GM13976 (cell line): ENCODE measurements at regions not wholly inside any gene's neighbourhood (a gene's known extent, or its start where the extent isn't known, plus 50 kb on each side); places are given as distances from the start of the nearest gene placed in this dataset.
"Not testable (repeated sequence)": the region's sequence is repeated elsewhere in the genome, so short reads cannot be mapped to it uniquely, and the experiment has no call there.

ENCODE experiments used
- DNase-seq: peaks from one replicate; pipeline ENCODE4 v3.0.0; 2012; ENCODE audit warnings: low spot score
- CTCF ChIP-seq: IDR thresholded peaks from 2 replicates; pipeline ENCODE4 v1.5.1; 2012; ENCODE audit warnings: borderline replicate concordance, mild to moderate bottlenecking; ENCODE audit not compliant: insufficient read depth; ENCODE audit errors: extremely low read depth, missing control alignments, control extremely low read depth
- in situ Hi-C: fragments of 300-500 bp; cut with MboI; formaldehyde crosslinking; loops from one replicate; pipeline ENCODE4 v1.12.0; 2022; ENCODE audit warnings: low sequenced_read_pairs, mixed read lengths, inconsistent platforms; ENCODE audit not compliant: unreplicated experiment

GRCh38 chr5:136453199-136453598 lies 87.9 kb upstream of the TRPC7 start:
- in situ Hi-C loops, result no loop called here
- DNase-seq, result no peak
- no peak for TF ChIP-seq CTCF

- DNase-seq, in situ Hi-C loops: not testable (repeated sequence)
Observed at GRCh38 chr5:136447576-136447975, 82.2 kb upstream of the TRPC7 start.

- in situ Hi-C loops, result no loop called here
- TF ChIP-seq CTCF, result no peak
- no peak for DNase-seq
Observed at GRCh38 chr5:136446565-136446964, 81.2 kb upstream of the TRPC7 start.

- in situ Hi-C loops, DNase-seq: not testable (repeated sequence)
Observed at GRCh38 chr5:136444099-136444498, 78.8 kb upstream of the TRPC7 start.

- no peak for TF ChIP-seq CTCF
- in situ Hi-C loops, result no loop called here
- DNase-seq, result no peak
Observed at GRCh38 chr5:136439367-136439766, 74.0 kb upstream of the TRPC7 start.

GRCh38 chr5:136435946-136436543 lies 70.7 kb upstream of the TRPC7 start:
- in situ Hi-C loops, result no loop called here
- DNase-seq, result no peak
- no peak for TF ChIP-seq CTCF

- no peak for DNase-seq
- no peak for TF ChIP-seq CTCF
- in situ Hi-C loops, result no loop called here
Observed at GRCh38 chr5:136434795-136435194, 69.5 kb upstream of the TRPC7 start.

- no peak for TF ChIP-seq CTCF
- no peak for DNase-seq
- in situ Hi-C loops, result no loop called here
Observed at GRCh38 chr5:136432705-136433104, 67.4 kb upstream of the TRPC7 start.
